PC-3 (cell line): ENCODE measurements at regions not wholly inside any gene's neighbourhood (a gene's known extent, or its start where the extent isn't known, plus 50 kb on each side); places are given as distances from the start of the nearest gene placed in this dataset.

Source experiments
- EZH2 ChIP-seq: fragments of 300-600 bp; sonication (generic); IDR thresholded peaks from one replicate; pipeline ENCODE4 v1.6.1; 2017; ENCODE audit warnings: antibody characterized with exemption, mild to moderate bottlenecking, low read length; ENCODE audit not compliant: unreplicated experiment
- TF ChIP-seq, protein P1 (sequence below): fragments of 300-600 bp; sonication (generic); conservative IDR thresholded peaks from 2 replicates; pipeline ENCODE4 v1.5.1; 2017; ENCODE audit warnings: antibody characterized with exemption, low read depth, mild to moderate bottlenecking, low read length

- TF ChIP-seq, protein P1, sequence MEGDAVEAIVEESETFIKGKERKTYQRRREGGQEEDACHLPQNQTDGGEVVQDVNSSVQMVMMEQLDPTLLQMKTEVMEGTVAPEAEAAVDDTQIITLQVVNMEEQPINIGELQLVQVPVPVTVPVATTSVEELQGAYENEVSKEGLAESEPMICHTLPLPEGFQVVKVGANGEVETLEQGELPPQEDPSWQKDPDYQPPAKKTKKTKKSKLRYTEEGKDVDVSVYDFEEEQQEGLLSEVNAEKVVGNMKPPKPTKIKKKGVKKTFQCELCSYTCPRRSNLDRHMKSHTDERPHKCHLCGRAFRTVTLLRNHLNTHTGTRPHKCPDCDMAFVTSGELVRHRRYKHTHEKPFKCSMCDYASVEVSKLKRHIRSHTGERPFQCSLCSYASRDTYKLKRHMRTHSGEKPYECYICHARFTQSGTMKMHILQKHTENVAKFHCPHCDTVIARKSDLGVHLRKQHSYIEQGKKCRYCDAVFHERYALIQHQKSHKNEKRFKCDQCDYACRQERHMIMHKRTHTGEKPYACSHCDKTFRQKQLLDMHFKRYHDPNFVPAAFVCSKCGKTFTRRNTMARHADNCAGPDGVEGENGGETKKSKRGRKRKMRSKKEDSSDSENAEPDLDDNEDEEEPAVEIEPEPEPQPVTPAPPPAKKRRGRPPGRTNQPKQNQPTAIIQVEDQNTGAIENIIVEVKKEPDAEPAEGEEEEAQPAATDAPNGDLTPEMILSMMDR: no peak
- no peak for TF ChIP-seq EZH2
Observed at GRCh38 chr6:16922282-16922681, 161.0 kb upstream of the ATXN1 start.
